HG03095 (cell line): ENCODE measurements at regions not wholly inside any gene's neighbourhood (a gene's known extent, or its start where the extent isn't known, plus 50 kb on each side); places are given as distances from the start of the nearest gene placed in this dataset.

Experiments used
- ATAC-seq: cut with Tn5 transposase; IDR thresholded peaks from one replicate; pipeline ENCODE4 v1.9.1; 2021; ENCODE audit warnings: moderate library complexity; ENCODE audit not compliant: unreplicated experiment

DNA sequence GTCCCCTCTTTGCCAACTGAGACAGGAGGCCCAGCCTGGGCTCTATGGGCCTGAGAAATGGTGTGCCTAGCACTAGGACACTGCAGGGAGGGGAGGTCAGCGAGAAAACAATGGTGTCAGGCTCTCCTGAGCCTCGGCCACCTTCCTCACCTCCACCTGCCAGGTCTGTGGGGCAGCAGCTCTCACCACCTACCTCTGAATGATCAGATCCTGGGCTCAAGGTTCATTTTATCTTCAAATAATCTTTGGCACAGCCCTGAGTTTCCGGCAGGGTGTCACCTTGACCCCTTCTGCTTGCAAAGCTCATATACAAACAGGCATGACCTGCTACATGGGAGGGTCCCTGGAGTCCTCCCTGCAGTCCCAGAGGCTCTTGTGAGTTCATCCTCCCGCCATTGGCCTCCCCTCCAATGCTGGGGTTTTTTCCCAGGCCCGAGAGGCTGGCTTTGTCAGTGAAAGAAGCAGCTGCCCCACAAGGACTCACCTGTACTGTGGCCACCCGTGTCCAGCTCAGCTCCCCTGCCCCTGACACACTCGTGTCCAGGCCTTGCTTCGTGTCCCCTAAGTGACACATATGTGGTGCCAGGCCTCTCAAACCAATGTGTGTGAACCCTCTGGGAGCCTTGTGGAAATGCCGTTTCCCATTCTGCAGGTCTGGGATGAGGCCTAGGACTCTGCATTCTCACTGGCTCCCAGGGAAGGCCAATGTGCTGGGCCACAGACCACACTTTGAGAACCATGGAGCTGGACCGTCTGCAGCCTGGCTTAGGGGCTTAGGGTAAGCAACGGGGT is 176.8 kb upstream of the CIBAR2 start:
- no peak for ATAC-seq

DNA sequence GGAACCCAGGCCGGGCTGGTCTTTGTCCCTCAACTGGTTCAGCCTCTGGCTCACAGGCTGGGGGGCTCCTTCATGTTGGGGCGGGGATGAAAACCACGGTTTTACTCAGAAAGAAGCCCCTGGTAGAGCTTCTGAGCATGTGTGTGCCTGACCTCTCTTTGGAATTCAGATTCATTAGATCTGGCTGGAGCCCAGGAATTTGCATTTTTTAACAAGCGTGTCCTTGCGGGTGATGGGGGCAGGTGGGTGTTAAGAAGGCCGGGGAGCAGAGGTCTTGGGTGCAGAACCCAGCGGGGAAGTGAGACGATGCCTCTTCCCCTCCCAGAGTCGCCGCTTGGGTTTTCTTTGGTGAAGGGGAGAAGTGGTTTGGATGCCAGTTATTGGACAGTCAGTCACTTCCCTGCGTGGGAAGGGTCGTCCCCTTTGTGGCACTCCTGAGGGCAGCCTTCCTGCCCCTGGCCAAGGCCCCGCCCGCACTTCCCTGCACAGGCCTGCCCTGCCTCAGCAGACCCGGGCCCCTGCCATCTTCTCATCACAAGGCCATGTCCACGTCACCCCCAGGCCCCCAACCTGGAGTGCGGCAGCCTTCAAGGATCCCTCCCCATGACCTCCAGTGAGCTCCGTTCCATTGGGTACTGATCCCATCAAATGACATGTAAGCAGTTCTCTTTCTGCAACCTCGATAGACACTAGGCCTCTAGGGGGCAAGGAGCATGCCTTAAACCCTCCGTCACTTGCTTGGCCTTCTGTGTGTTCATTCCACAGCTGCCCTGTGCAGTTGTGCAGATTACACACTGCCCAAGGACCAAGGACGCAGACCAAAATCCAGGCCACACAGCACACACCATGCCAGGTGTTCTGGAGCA is 177.7 kb upstream of the CIBAR2 start:
- no peak for ATAC-seq

DNA sequence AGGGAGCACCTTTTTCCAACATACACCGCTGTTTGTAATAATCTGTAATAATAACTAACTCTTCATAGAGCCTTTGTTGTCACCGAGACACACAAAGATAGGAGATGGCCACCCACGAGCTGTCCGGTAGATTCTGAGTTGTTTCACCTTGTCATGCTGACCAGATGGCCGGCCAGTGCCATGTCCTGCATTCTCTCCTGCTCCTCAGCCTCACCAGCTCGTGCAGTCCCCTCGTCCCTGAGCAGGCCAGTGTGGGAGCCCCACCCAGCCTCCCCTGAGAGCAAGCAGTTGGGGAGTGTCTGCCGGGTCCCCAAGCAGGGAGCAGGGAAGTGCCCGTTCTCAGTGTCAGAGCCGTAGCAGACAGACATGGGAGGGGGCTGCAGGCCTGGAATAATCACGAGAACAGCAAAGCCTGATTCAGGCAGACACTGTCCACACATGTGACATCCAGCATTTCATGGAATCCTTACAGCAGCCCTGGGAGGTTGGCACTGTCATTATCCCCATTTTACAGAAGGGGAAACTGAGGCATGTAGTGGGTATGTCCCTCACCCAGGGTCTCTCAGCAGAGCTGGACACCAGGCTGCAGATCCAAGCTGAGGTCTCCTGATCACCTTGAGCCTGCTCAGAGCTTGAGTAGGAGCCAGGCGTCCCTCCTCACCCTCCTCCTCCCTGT is 178.5 kb upstream of the CIBAR2 start:
- ATAC-seq = no peak

DNA sequence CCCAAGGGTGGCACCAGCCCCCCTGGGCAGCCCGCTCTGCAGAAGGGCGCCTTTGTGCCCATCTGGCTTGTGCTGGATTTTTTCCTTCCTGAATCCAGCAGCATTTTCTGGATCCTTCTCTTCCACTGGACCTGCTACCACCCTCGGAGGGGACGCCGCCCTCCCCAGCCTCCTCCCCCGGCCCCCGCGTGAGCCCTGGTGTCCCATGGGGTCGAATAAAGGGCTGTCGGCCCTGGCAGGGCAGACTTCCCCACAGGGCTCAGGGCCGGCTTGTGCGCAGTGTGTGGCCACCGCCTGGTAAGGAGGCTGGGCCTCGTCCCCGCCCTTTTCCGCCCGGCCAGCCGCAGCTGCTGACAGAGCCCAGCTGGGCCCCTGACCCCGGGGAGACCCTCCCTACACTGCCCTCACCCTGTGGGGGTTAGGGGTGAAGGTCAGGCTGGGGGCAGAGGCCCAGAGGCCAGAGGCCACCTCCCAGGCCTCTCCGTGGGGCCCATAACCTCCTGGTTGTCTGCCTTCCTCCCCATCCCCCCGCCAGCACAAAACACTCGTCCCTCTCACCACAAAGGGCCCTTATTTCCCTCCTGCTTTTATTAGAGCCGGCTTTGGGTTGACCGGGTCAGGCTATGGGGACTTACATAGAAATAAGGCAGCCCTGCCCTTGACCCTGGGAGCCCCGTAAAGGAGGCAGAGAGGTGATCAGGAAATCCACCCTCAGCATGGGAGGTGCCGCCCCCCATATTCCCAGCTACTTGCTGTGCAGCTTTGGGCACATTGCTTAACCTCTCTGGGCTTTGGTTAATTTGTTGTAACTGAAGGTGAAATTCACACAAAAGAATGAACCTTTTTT is 179.3 kb upstream of the CIBAR2 start:
- ATAC-seq = no peak

DNA sequence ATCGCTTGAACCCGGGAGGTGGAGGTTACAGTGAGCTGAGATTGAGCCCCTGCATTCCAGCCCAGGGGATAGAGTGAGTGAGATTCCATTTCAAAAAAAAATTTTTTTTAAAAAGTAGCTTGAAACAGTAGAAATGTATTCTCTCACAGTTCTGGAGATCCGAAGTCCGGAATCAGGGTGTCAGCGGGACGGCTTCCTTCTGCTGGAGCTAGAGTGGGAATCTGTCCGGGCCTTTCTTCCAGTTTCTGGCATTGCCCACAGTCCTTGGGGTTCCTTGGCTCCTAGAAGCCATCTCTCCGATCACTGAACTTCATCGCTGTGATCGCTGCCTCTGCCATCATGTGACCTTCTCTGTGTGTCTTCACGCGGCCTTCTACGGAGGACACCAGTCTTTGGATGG is 181.2 kb upstream of the CIBAR2 start:
- no peak for ATAC-seq

DNA sequence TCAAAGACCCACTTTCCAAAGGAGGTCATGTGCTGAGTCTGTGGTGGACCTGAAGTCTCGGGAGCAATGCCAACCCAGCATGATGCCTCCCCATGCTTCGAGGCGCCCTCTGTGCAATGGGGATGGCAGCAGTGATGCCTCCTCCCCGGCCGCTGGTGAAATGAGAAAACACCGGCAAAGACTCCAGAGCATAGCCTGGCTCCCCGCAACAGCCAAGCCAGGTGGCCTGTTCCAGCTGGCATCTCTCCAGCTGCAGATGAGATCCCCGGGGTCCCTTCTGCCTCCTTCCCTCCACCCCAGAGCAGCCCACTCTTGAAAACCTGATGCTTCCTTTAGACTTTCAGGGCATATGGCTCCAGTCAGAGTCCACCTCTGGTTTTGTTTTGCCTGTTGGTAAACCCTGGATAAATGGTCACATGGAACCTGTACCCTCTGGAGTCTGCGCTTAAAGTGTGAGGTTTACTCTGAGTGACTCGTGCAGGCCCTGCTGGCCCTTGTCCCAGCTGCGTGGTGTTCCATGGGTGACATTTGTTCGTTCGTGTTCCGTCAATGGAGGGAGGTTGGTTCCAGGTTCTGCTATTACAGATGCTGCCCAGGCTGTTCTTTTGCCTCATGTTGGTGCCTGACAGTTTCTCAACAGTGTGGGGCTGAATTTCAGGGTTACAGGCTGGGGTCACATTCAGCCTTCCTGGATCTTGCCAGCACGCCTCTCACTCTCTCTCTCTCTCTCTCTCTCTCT is 181.8 kb upstream of the CIBAR2 start:
- no peak for ATAC-seq

DNA sequence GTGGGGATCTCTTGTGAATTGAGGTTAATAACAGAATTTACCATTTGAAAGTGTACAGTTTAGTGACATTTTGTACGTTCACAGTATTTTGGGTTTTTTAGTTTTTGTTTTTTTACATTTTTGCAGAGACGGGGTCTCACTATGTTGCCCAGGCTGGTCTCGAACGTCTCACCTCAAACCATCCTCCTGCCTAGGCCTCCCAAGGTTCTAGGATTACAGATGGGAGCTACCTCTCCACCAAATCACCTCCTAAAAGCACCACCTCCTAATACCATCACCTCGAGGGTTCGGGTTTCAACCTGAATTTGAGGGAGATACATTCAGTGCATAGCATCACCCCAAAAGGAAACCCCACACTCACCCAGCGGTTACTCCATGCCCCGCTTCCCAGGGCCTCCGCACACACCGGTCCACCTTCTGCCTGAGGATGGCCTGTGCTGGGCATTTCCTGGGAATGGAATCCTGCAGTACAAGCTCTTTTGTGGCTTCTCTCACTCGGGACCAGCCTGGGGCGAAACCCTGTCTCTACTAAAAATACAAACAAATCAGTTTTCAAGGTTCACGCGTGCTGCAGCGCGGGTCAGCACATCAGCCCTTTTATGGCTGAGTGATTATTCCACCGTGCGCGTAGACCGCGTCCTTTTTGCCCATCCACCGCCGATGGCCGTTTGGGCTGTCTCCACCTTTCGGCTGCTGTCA is 182.7 kb upstream of the CIBAR2 start:
- ATAC-seq = no peak

DNA sequence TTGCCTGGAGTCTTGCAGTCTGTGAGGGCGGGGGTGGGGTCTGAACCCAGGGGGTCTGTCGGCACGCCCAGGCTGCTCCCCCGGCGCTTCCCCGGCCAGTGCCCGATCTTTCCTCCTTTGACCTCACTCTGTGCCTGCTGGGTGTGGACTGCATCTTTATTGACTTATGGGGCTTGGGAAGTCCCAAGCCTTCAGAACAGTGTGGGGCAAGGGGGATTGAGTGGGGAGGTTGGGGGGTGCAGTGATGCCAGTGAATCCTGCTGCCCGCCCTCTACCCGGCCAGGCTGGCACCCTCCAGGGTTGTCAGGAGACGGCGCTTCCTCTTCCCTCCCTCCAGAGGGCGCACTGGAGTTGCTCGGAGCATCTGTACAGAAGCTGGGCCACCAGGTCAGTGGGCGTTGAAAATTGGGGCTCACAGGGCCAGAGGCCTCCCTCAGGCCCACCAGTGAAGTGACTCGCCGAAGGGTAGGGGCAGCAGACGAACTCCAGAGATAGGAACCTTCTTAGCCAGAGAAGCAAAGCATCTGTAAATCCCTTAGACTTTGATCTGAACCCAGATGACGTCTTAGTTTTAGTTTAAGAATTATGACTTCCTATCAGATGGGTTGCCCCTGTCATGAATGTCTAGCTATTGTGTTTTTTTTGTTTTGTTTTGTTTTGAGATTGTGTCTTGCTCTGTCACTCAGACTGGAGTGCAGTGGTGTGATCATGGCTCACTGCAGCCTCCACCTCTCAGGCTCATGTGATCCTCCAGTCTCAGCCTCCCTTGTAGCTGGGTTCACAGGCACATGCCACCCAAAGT is 184.8 kb upstream of the CIBAR2 start:
- no peak for ATAC-seq

DNA sequence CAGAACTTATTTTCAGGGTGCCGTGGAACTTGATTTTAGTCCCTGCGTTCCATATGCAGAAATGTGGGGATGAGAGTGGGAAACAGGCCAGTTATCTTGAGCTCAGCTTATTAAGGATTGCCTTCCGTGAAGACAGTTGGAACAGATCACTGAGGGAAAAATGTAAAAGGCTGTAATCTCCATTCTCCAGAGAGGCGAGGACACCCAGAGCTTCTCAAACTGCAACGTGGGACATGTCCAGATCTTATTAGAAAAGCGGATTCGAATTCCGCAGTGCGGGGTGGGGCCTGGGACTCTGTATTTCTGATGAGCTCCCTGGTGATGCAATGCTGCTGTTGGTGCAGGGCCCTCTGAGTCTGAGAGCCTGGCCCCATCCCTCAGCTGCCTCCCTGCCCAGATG is 185.6 kb upstream of the CIBAR2 start:
- ATAC-seq = no peak

DNA sequence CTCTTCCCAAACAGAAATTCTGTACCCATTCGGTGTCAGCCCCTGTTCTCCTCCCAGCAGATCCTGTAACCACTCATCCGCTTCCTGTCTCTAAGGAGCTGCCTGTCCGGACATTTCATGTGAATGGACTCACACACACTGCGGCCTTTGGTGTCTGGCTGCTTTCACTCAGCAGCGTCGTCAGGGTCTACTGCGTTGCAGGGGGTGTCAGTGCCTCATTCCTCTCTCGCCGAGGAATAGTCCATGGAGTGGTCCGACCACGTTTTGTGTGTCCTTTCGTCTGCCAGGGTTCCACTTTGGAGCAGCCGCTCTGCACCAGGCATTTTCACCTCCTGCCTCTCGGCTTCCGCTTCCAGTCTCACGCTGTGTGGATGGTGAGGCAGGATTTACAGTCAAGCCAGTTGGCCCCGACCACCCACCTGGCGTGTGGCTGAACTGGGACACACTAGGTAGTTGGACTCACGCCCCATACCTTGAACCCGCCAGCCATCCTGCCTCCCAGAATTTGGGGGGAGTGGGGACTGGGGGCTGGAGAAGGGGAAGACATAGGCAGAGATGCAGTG is 188.2 kb upstream of the CIBAR2 start:
- no peak for ATAC-seq

DNA sequence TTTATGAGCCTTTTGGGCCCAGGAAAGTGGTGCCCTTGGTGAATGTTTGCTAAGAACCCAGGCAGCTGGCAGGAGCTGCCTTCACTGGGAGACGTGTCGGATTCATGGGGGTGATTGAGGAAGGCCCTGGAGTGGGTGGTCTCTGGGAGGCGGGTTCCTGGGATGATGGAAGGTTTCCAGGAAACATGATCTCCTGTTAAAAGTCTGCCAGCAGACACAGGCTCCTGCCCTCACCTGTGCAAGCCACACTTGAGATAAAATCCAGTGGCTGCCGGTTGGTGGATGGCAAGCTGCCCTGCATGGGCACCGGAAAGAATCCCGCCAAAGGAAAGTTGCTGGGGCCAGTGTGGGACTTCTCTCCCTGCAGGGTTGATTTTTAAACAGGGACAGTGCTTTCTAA is 189.0 kb upstream of the CIBAR2 start:
- no peak for ATAC-seq

DNA sequence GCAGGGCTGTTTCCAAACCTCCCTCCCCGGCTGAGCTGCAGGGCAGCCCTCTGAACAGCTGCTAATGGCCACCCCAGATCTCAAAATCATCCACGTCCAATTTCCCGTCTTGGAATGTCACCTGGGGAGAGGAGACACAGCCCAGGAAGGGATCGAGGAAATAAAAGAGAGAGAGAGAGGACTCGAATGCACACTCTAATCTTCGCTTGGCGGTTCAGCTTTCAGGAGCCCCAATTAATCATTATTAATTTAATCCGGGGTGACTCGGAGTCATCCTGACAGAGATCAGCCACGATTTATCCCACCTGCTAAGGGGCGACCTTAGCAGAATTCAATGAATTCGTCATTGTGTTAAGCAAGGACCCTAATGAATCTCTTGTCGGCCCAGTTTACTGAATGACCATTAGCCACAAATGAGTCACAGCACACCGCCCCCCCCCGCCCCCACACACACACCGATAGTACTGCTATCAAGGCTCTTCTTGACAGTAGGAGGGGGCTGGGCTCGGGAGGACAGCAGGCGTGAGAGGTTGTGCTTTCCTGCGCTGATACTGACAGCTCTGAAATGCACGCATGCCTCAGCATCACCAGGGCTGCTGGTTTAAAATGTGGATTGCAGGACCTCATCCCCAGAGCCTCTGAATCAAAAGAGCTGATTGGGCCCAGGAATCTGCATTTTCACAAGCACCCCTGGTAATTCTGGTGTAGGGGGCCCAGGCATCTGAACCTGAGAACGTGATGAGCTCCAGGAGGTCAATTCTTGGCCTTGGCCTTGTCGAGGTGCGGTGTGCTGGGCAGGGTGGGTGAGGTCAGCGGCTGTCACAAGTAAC is 190.0 kb upstream of the CIBAR2 start:
- ATAC-seq = no peak

DNA sequence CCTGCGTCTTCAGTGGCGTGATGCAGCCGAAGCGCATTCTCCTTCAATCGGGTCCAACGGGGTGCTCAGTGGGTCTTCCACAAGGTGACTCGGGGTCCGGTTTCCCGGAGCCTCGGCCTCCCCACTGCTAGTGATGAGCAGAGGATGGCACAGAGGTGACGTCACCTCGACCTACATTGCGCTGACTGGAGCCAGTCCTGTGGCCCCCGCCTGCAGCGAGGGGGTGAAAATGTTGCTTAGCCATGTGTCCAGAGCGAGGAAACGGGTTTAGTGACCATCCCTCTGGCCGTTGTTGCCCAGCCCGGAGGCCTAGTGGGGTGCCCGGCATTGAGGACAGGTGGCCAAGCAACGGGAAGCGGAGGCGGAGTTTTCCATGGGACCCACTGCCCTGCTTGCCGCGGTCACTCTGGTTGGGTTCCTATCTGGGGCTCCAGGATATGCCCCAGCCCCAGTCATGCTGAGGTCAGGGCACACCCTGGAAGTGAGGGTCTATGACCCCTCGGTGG is 190.6 kb upstream of the CIBAR2 start:
- no peak for ATAC-seq

DNA sequence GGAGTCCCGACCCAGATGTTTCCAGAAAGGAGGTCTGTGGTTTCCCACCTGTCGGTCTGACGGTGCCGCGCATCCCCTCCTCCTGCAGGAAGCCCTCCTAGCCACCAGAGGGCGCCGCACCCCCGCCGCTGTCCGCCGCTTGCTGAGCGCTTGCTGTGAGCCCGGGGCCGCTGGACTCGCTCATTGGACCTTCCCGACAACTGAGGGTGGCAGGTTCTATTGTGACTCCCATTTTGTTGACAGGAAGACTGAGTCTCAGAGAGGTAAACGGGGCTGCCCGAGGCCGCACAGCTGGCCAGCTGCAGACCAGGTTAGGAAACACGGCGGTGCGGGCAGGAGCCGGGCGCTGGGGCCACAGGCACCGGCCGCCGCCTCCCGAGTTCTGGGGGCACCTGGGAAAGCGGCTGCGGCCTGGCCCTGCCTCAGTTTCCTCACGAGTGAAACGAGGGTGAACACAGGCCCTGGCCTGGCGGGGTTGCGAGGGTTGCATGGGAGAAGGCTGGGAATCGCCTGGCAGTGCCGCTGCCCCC is 191.1 kb upstream of the CIBAR2 start:
- no peak for ATAC-seq

DNA sequence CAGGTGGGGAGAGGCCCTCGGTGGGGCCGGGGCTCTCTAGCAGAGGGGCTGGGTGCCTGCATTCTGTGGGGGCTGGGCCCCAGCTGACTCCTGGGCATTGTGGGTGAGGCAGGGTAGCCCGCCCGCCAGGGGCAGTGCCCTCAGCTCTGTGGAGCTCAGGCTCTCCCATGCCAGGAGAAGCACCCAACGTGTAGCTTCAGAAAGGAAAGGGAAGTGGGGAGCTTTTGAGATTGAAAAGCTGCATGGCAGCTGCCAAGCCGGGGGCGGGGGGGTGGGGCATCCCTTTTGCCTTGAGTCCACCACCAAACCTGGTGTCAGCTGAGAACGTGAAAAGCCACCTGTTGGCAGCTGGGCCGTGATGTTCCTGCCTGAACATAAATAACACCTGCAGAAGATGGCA is 192.1 kb upstream of the CIBAR2 start:
- no peak for ATAC-seq

DNA sequence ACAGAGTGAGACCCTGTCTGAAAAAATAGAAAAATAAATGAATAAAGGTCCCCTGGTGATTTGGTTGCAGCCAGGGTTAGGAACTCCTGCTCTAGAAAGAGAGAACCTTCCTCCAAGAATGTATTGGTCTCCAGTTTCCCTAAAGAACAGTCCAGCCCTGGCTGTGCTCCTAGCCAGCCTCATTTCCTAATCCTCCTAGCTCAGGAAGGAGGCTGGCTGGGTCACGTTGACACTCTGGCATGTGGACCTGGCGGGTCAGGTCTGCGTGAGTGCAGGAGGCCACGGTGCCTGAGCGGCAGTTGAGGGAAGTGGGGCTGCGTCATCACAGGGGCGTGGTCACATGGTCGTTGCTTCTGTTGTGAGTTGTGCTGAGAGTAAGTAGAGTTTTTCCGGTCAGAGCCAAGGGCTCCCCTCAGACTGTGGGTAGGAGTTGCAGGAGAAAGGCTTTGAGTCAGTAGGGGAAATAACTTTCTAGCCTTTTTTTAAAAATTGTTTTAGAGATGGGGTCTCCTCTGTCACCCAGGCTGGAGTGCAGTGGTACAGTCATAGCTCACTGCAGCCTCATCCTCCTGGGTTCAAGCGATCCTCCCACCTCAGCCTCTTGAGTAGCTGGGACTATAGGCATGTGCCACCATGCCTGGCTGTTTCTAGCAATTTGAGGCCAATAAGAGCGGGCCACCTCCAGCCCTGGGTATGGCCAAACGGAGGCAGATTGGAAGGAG is 194.0 kb upstream of the CIBAR2 start:
- ATAC-seq = peak; percentile 62
